NB4 (cell line): ENCODE measurements at regions not wholly inside any gene's neighbourhood (a gene's known extent, or its start where the extent isn't known, plus 50 kb on each side); places are given as distances from the start of the nearest gene placed in this dataset.

Experiments
- CTCF ChIP-seq: IDR thresholded peaks from one replicate; pipeline ENCODE4 v1.5.1; 2012; ENCODE audit warnings: low read depth, low read length
- POLR2A ChIP-seq: IDR thresholded peaks from 2 replicates; pipeline ENCODE4 v1.6.1; 2011; ENCODE audit warnings: mild to moderate bottlenecking; ENCODE audit not compliant: insufficient read length; ENCODE audit errors: extremely low read depth
- TF ChIP-seq, protein P1 (sequence below): IDR thresholded peaks from 2 replicates; pipeline ENCODE4 v1.6.1; 2011; ENCODE audit warnings: low read depth, low read length

GRCh38 chr5:20287640-20288039, 299.6 kb upstream of the CDH18 start:
- TF ChIP-seq CTCF (no peak), POLR2A (no peak)
- TF ChIP-seq, protein P1, sequence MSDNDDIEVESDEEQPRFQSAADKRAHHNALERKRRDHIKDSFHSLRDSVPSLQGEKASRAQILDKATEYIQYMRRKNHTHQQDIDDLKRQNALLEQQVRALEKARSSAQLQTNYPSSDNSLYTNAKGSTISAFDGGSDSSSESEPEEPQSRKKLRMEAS = no peak
